K562 (cell line): ENCODE measurements at regions not wholly inside any gene's neighbourhood (a gene's known extent, or its start where the extent isn't known, plus 50 kb on each side); places are given as distances from the start of the nearest gene placed in this dataset.

ENCODE experiments used
- ATAC-seq: fragments of 200-7000 bp; cut with Tn5 transposase; 3 replicates; pipeline ENCODE4 v1.9.1; 2020; ENCODE audit warnings: moderate library complexity
- BruUV-seq: library from RNA; stranded (reverse); fragments of 400-500 nt; replicated peaks from 2 replicates; lab custom pipeline; 2021; lab: Mats Ljungman, UMichigan
- CTCF ChIA-PET: fragments of 300-600 bp; formaldehyde crosslinking; extraction: SDS; loops from one replicate; lab custom pipeline; 2021; ENCODE audit warnings: low intra/inter-chr PET ratio; lab: Yijun Ruan, JAX
- POLR2A ChIA-PET: fragments of 300-600, 350-650 bp; sonication (Branson Sonifier 250); formaldehyde crosslinking; extraction: SDS; loops from one replicate; lab custom pipeline; 2021; ENCODE audit warnings: antibody characterized with exemption, inconsistent platforms; lab: Yijun Ruan, JAX
- DNase-seq, 4 experiments: peaks; one replicate each; pipeline versions ENCODE4 v3.0.0 to v3.0.0-alpha.2; 2011 to 2018; ENCODE audit warnings: low spot score in 3 of 4, mixed read lengths in 3 of 4; ENCODE audit errors: extremely low read depth in 1 of 4
- FAIRE-seq: peaks from 2 replicates; lab custom pipeline; 2011; peaks lifted over from hg19 to GRCh38; lab: Jason Lieb, UNC
- H2AFZ ChIP-seq: 2 replicates; pipeline ENCODE4 v1.6.0; 2011; ENCODE audit warnings: low read depth, low read length, control low read depth, inconsistent platforms
- H3K27ac ChIP-seq: fragments of 200-600 bp; 3 replicates; pipeline ENCODE4 v1.8.0; 2011; ENCODE audit warnings: low read depth, mild to moderate bottlenecking, control low read depth, inconsistent platforms, low read length, moderate library complexity, mixed read lengths; ENCODE audit errors: extremely low read depth
- H3K27me3 ChIP-seq, 2 experiments: fragments of 300-600 bp in 1 of 2; 2 replicates in 1 of 2; 3 replicates in 1 of 2; pipeline versions ENCODE4 v1.6.0 to v1.8.0; 2011; ENCODE audit warnings: inconsistent platforms in 2 of 2, low read length in 2 of 2, mild to moderate bottlenecking in 1 of 2, mixed read lengths in 1 of 2, moderate library complexity in 1 of 2; ENCODE audit not compliant: control insufficient read depth in 2 of 2, insufficient read depth in 2 of 2
- H3K36me3 ChIP-seq: fragments of 300-600 bp; 3 replicates; pipeline ENCODE4 v1.8.0; 2011; ENCODE audit warnings: mild to moderate bottlenecking, low read length, inconsistent platforms; ENCODE audit not compliant: control insufficient read depth, insufficient read depth
- H3K4me1 ChIP-seq, 2 experiments: fragments of 200-600 bp in 1 of 2; replicated peaks in 1 of 2; 2 replicates in 1 of 2; 3 replicates in 1 of 2; pipeline versions ENCODE4 v1.5.1 to v1.8.0; 2011; ENCODE audit warnings: inconsistent platforms in 2 of 2, low read length in 2 of 2, mild to moderate bottlenecking in 1 of 2, mixed read lengths in 1 of 2, moderate library complexity in 1 of 2; ENCODE audit not compliant: control insufficient read depth in 2 of 2, insufficient read depth in 2 of 2
- H3K4me2 ChIP-seq: 2 replicates; pipeline ENCODE4 v1.6.1; 2011; ENCODE audit warnings: low read length, control low read depth, inconsistent platforms, mixed read lengths; ENCODE audit not compliant: insufficient read depth
- H3K4me3 ChIP-seq: fragments of 200-600 bp; sonication (generic), shearing (Covaris generic); 2 replicates; pipeline ENCODE4 v1.5.1; 2016; ENCODE audit warnings: control low read depth, inconsistent platforms
- H3K79me2 ChIP-seq: fragments of 200-600 bp; 3 replicates; pipeline ENCODE4 v1.8.0; 2011; ENCODE audit warnings: low read length, inconsistent platforms; ENCODE audit not compliant: control insufficient read depth, insufficient read depth
- H3K9ac ChIP-seq, 2 experiments: 2 replicates each; pipeline versions ENCODE4 v1.6.0 to v1.6.1; 2011; ENCODE audit warnings: low read depth in 2 of 2, low read length in 2 of 2, control low read depth in 1 of 2, inconsistent platforms in 1 of 2, mild to moderate bottlenecking in 1 of 2, mixed read lengths in 1 of 2; ENCODE audit not compliant: insufficient read depth in 1 of 2
- H3K9me1 ChIP-seq: one replicate; pipeline ENCODE4 v1.6.0; 2011; ENCODE audit warnings: inconsistent platforms, mild to moderate bottlenecking, low read length, moderate library complexity; ENCODE audit not compliant: control insufficient read depth, insufficient read depth
- H3K9me3 ChIP-seq: replicated peaks from 2 replicates; pipeline ENCODE4 v1.5.1; 2011; ENCODE audit warnings: low read depth, low read length, inconsistent platforms; ENCODE audit not compliant: control insufficient read depth, insufficient read depth
- H4K20me1 ChIP-seq: replicated peaks from 2 replicates; pipeline ENCODE4 v1.6.1; 2011; ENCODE audit warnings: low read length, inconsistent platforms, mixed read lengths; ENCODE audit not compliant: control insufficient read depth, insufficient read depth
- HDGF ChIP-seq: fragments of 450-650 bp; IDR thresholded peaks from 2 replicates; pipeline ENCODE4 v1.6.1; 2016
- PHF21A ChIP-seq: fragments of 450-650 bp; IDR thresholded peaks from 2 replicates; pipeline ENCODE4 v1.6.1; 2017; ENCODE audit warnings: low read depth, borderline replicate concordance
- RAD21 ChIP-seq, 2 experiments: fragments of 250-450 bp in 1 of 2; fragments of 450-650 bp in 1 of 2; sonication (Bioruptor Pico) in 1 of 2; formaldehyde crosslinking in 1 of 2; IDR thresholded peaks in 1 of 2; conservative IDR thresholded peaks in 1 of 2; 2 replicates each; pipeline versions ENCODE4 v1.4.0 to v1.8.0; 2020 to 2022; ENCODE audit warnings: mild to moderate bottlenecking in 2 of 2, moderate library complexity in 1 of 2
- THAP12 ChIP-seq: fragments of 250-450 bp; sonication (Bioruptor Pico); IDR thresholded peaks from 2 replicates; pipeline ENCODE4 v1.9.0; 2021; ENCODE audit warnings: mild to moderate bottlenecking, inconsistent platforms
- ZNF449 ChIP-seq: fragments of 250-450 bp; sonication (Bioruptor Pico); IDR thresholded peaks from 2 replicates; pipeline ENCODE4 v1.8.0; 2022; ENCODE audit warnings: moderate library complexity, mild to moderate bottlenecking, inconsistent platforms
- WGBS: fragments of 100-300 bp; shearing (Covaris generic); methylation state at CpG from one replicate; pipeline ENCODE4 v1.1.6; 2016; ENCODE audit warnings: low coverage, mixed read lengths; ENCODE audit not compliant: insufficient coverage; ENCODE audit errors: missing lambda C conversion rate; 5-methylcytosine and 5-hydroxymethylcytosine counted together
- in situ Hi-C: fragments of 300-500 bp; cut with MboI; formaldehyde crosslinking; loops from 4 replicates; pipeline ENCODE4 v1.15.0; 2018; ENCODE audit warnings: inconsistent platforms, mixed read lengths
- intact Hi-C: fragments of 100-400 bp; cut with micrococcal nuclease; formaldehyde crosslinking; loops from 2 replicates; pipeline ENCODE4 v1.14.2; 2022

GRCh38 chr10:35933940-35934641 lies 292.0 kb upstream of the FZD8 start:
- Histone ChIP-seq H3K27ac (no peak overlapping the region), H3K4me1 (no peaks in the 10 kb centered on the region), H3K9me3 (no peaks in the 10 kb centered on the region), H4K20me1 (no peaks in the 10 kb centered on the region), H3K4me2 (no peak overlapping the region), H3K27me3 (no peaks in the 10 kb centered on the region), H3K9ac (no peak overlapping the region), H3K79me2 (no peaks in the 10 kb centered on the region), H3K4me3 (no peak overlapping the region), H3K36me3 (no peaks in the 10 kb centered on the region), H2AFZ (no peak overlapping the region), H3K9me1 (no peaks in the 10 kb centered on the region)
- DNase-seq (no peak), ATAC-seq (no peak), FAIRE-seq (no peak)
- no TSS peak for BruUV-seq
- ChIA-PET POLR2A (no interaction called here), CTCF (no interaction called here)
- no peak for TF ChIP-seq ZNF449
- TF ChIP-seq RAD21 (CRISPR knock-in tag; conservative IDR thresholded peaks at IDR 0.05 in 1 of 2, IDR thresholded peaks at IDR 0.05 in 1 of 2), result no peak
- no peak for TF ChIP-seq HDGF
- TF ChIP-seq PHF21A, result no peak
- no peak for TF ChIP-seq THAP12 (CRISPR knock-in tag)
- in situ Hi-C loops, result no loop called here
- intact Hi-C loops, result no loop called here
- WGBS, result 0% methylated on average over 5 of the region's 5 CpGs
